T follicular helper cell (primary cell): ENCODE measurements at regions not wholly inside any gene's neighbourhood (a gene's known extent, or its start where the extent isn't known, plus 50 kb on each side); places are given as distances from the start of the nearest gene placed in this dataset.

Experiments
- DNase-seq: peaks from one replicate; pipeline ENCODE4 v3.0.0-alpha.2; 2020; ENCODE audit warnings: low read depth

DNA sequence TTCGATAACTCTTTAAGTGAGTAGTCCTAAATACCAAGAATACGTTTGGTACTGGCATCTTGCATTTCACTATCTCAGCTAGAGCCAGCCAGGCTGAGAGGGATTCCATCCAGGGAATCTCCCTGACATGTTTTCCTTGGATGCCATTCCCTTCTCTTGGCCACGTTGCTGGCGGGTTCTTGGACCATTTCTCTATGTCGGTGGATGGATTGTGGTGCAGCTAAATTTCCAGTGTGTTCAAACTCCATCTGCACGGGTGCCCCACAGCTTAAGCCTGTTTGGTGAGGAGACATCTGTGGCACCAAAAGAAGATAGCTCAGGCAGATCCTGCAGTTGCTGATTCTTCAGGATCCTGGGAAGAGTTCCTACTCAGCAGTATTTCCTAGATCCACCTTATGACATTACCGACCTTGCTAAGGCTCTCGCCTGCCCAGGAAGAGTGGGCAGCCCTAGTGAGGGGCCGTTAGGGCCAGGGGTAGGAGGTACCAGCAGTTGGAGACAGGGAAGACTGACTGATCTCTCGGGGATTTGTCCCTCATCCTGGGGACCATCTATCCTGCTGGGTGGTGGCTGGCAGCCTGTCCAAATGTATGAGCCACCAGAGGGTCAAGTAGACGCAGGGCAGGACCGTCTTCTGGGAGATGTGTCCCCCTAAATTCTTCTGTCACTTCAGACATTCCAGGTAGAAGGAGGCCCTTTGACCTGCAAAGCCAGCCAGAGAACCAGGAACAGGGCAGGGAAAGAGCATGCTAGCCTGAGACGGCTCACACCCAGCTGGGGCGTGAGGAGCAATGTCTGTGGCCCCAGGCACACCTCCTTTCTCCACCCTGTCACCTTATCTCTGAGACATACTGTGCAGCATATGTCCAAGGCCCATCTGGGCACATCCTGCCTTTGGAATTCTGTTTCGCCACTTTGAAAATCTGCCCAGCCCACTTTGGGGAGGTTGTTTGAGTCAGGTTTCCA lies 72.6 kb upstream of the CAPRIN2 start:
- DNase-seq: no peak

- DNase-seq: no peak
Measured at GRCh38 chr12:30826276-30826675, 71.5 kb upstream of the CAPRIN2 start.

GRCh38 chr12:30825341-30825740 lies 70.6 kb upstream of the CAPRIN2 start:
- DNase-seq: no peak

DNA sequence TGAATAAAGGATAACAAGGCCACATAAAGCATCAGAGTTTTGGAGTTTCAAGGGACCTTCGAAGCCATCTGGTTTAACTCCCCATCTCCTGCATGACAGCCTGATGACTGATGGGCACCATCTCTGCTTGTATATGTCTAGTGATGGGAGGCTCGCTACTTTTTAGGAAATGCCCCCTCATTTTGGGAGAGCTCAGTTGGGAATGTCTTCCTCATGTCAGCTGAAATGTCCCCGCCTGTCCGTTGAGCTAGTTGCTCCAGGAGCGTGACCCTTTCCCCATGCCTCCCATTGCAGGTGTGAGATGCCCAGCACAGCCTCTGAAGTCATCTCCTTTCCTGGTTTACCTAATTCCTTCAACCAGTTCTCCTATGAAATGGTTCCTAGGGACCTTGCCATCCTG lies 69.6 kb upstream of the CAPRIN2 start:
- DNase-seq: no peak

DNA sequence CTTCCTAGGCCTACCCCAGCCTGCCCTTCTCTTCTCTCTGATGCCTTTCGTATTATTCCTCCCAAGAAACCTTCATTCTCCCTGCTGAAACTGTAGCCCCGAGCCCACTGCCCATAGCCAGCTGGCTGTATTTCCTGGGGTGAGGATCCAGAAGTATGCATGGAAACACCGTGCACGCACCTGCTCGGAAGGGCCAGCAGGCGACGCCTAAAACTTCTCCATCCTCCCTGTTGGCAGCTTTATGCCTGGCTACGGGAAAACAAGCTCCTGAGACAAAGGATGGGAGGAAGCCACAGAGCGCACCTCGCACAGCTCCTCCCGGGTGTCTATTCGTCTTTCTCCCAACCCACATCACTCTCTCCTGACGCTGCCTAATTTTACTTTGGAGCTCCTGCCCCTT lies 69.0 kb upstream of the CAPRIN2 start:
- no peak for DNase-seq

- peak; percentile 2 for DNase-seq
Measured at GRCh38 chr12:30823156-30823699, 68.5 kb upstream of the CAPRIN2 start.

GRCh38 chr12:30822385-30823155 lies 67.8 kb upstream of the CAPRIN2 start:
- DNase-seq: no peak

- DNase-seq: no peak
Measured at GRCh38 chr12:30820406-30820946, 65.7 kb upstream of the CAPRIN2 start.

GRCh38 chr12:30818562-30818961 lies 63.8 kb upstream of the CAPRIN2 start:
- no peak for DNase-seq

GRCh38 chr12:30816742-30817465 lies 62.2 kb upstream of the CAPRIN2 start:
- DNase-seq: no peak

- DNase-seq: no peak
Measured at GRCh38 chr12:30814295-30814655, 59.5 kb upstream of the CAPRIN2 start.

DNA sequence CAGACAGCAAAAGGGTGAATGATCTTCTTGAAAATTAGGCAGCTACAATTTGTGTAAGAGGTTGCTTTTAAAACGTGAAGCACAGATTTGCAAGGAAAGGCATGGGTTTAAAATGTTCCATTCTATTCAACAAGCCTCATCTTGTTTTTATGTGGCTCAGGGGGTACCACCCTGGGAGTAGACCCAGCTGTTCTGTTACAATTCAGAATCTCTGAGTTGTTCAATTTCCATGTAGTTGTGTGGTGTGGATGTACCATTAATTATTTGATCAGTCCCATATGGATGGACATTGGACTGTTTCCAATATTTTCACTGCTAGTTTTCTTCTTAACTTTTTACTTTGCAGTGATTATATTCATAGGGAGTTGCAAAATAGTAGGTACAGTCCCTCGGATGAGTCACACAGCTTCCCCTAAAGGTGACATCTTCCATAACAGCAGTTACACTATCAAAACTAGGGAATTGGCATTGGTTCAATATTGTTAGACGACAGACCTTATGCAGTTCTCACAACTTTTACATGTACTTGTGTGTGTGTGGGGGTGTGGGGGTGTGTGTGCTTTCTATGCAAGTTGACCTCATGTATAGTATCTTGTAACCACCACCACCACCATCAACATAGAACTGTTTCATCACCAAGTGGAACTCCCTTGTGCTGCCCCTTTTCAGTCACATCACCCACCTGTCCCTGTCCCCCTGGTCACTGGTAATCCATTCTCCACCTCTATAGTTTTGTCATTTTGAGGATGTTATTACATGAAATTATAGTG lies 59.0 kb upstream of the CAPRIN2 start:
- no peak for DNase-seq

DNA sequence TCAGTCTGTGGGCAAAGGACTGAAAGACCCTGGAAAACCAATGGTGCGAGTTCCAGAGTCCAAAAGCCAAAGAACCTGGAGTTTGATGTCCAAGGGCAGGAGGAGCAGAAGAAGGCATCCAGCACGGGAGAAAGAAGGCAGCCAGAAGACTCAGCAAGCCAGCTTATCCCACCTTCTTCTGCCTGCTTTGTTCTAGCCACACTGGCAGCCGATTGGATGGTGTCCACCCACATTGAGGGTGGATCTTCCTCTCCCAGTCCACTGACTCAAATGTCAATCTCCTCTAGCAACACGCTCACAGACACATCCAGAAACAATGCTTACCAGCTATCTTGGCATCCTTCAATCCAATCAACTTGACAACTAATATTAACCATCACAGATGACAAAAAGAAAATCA lies 57.2 kb upstream of the CAPRIN2 start:
- DNase-seq: no peak

DNA sequence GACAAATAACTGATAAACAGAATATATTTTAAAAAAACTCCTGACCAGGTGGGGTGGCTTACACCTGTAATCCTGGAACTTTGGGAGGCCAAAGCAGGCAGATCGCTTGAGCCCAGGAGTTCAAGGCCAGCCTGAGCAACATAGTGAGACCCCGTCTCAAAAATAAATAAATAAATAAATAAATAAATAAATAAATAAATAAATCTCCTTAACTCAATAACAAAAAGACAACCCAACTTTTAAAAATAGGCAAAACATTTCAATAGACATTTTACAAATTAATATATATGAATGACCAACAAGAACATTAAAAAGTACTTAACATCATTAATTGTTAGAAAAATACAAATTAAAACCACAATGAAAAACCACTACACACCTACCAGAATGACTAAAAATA lies 56.2 kb upstream of the CAPRIN2 start:
- DNase-seq: no peak

GRCh38 chr12:30807695-30808034 lies 52.9 kb upstream of the CAPRIN2 start:
- no peak for DNase-seq

GRCh38 chr12:30806989-30807694 lies 52.4 kb upstream of the CAPRIN2 start:
- no peak for DNase-seq

DNA sequence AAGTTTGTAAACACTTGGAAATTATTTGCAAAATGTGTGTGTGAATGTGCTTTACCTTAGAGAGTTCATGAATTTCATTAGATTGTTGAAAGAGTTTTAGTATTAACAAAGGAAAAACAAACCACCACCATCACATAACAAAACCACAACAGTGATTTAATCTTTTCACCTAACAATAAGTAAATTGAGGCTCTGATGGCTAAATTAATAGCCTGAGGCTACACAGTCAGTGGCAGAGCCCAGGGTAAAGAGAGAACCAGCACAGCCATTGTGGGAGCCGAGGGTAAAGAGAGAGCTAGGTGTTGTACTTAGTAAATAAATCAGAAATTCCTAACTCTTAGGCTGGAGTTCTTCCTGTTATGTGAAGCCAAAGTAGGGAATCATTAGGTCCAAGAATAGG lies 51.2 kb upstream of the CAPRIN2 start:
- no peak for DNase-seq
